Keratinocyte (primary cell): ENCODE measurements at regions not wholly inside any gene's neighbourhood (a gene's known extent, or its start where the extent isn't known, plus 50 kb on each side); places are given as distances from the start of the nearest gene placed in this dataset.

Experiments used
- DNase-seq: peaks from one replicate; pipeline ENCODE4 v3.0.0-alpha.2; 2011; ENCODE audit warnings: low read depth, missing footprints, low spot score
- FAIRE-seq: peaks from 2 replicates; lab custom pipeline; 2011; peaks lifted over from hg19 to GRCh38; lab: Jason Lieb, UNC
- H2AFZ ChIP-seq: 2 replicates; pipeline ENCODE4 v1.6.0; 2012; ENCODE audit warnings: low read length, control low read depth, inconsistent platforms; ENCODE audit not compliant: control insufficient read depth
- H3K27ac ChIP-seq: 2 replicates; pipeline ENCODE4 v1.5.1; 2011; ENCODE audit warnings: low read length; ENCODE audit not compliant: control insufficient read depth, insufficient read depth
- H3K27me3 ChIP-seq: 3 replicates; pipeline ENCODE4 v1.6.0; 2011; ENCODE audit warnings: low read length; ENCODE audit not compliant: control insufficient read depth, insufficient read depth; ENCODE audit errors: extremely low read depth
- H3K36me3 ChIP-seq, 2 experiments: 2 replicates in 1 of 2; 3 replicates in 1 of 2; pipeline ENCODE4 v1.5.1; 2011; ENCODE audit warnings: low read length in 2 of 2, mild to moderate bottlenecking in 1 of 2; ENCODE audit not compliant: control insufficient read depth in 2 of 2, insufficient read depth in 2 of 2; ENCODE audit errors: extremely low read depth in 1 of 2
- H3K4me1 ChIP-seq: 3 replicates; pipeline ENCODE4 v1.5.1; 2011; ENCODE audit warnings: low read length; ENCODE audit not compliant: control insufficient read depth, insufficient read depth; ENCODE audit errors: extremely low read depth
- H3K4me2 ChIP-seq: 3 replicates; pipeline ENCODE4 v1.6.0; 2011; ENCODE audit warnings: low read depth, low read length; ENCODE audit not compliant: control insufficient read depth, insufficient read depth; ENCODE audit errors: extremely low read depth
- H3K4me3 ChIP-seq, 3 experiments: fragments of 200-600 bp in 1 of 3; sonication (generic) in 1 of 3; 2 replicates in 2 of 3; 3 replicates in 1 of 3; pipeline ENCODE4 v1.5.1; 2011 to 2016; ENCODE audit warnings: low read length in 3 of 3, mild to moderate bottlenecking in 3 of 3, control low read depth in 2 of 3, inconsistent platforms in 1 of 3, low read depth in 1 of 3, mixed read lengths in 1 of 3, mixed run types in 1 of 3, moderate library complexity in 1 of 3; ENCODE audit not compliant: control insufficient read depth in 2 of 3, insufficient read depth in 2 of 3; ENCODE audit errors: extremely low read depth in 1 of 3
- H3K79me2 ChIP-seq: 2 replicates; pipeline ENCODE4 v1.6.0; 2012; ENCODE audit warnings: low read length; ENCODE audit not compliant: control insufficient read depth, insufficient read depth
- H3K9ac ChIP-seq: 3 replicates; pipeline ENCODE4 v1.6.0; 2011; ENCODE audit warnings: low read length; ENCODE audit not compliant: control insufficient read depth, insufficient read depth; ENCODE audit errors: extremely low read depth
- H3K9me1 ChIP-seq: 3 replicates; pipeline ENCODE4 v1.6.0; 2011; ENCODE audit warnings: low read length; ENCODE audit not compliant: control insufficient read depth, insufficient read depth; ENCODE audit errors: extremely low read depth
- H3K9me3 ChIP-seq: 2 replicates; pipeline ENCODE4 v1.5.1; 2012; ENCODE audit warnings: low read depth, low read length; ENCODE audit not compliant: control insufficient read depth
- H4K20me1 ChIP-seq: 3 replicates; pipeline ENCODE4 v1.6.0; 2011; ENCODE audit warnings: low read length; ENCODE audit not compliant: control insufficient read depth, insufficient read depth; ENCODE audit errors: extremely low read depth
- EZH2 ChIP-seq: IDR thresholded peaks from one replicate; pipeline ENCODE4 v1.6.1; 2012; ENCODE audit warnings: inconsistent platforms, mild to moderate bottlenecking, low read length, moderate library complexity
- dilution Hi-C: fragments of 300-500 bp; cut with MboI; formaldehyde crosslinking; loops from one replicate; pipeline ENCODE4 v1.7.0; 2020; ENCODE audit warnings: low sequenced_read_pairs; ENCODE audit not compliant: extremely low pct_ligation_motif_present
- TF ChIP-seq, protein P1 (sequence below), 3 experiments: IDR thresholded peaks in 1 of 3; conservative IDR thresholded peaks in 1 of 3; optimal IDR thresholded peaks in 1 of 3; 2 replicates in 2 of 3; 3 replicates in 1 of 3; pipeline versions ENCODE3 to v1.5.1; 2011; ENCODE audit warnings: low read length in 3 of 3, mild to moderate bottlenecking in 3 of 3, moderate library complexity in 2 of 3, control low read depth in 1 of 3, inconsistent platforms in 1 of 3; ENCODE audit not compliant: insufficient read depth in 2 of 3; ENCODE audit errors: extremely low read depth in 1 of 3

DNA sequence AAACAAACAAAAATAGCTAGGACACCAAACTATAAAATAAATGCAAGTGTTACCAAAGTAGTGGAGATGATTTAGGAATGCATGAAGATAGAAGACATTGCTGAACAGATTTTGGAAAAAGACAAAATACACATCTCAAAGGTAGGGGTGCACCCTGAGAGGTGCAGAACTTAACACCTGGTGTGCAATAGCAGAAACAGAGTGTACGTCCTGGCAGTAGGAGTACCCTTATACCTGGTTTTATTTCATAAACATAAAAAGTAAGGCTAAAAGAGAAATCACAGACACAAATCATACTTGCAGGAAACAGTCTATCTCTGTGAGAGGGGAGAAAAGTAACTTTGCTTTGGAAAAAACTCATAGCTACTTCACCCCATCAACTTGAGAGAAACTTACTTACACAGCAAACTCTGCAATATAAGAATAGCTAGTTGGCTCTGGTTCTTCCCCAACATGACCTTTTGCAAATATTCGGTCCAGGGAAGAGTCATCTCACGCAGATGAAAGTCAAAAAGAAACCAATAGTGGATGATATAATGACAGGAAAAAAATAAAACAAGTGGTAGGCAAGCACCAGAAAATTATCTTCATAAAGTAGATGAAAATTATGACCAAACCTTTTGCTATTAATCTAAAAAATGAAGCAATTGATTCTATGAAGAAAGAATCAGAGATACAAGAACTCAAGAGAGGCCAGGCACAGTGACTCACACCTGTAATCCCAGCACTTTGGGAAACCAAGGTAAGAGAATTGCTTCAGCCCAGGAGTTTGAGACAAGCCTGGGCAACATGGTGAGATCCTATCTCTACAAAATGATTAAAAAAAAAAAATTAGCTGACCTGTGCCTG is 108.9 kb upstream of the BNIP2 start:
- dilution Hi-C loops = no loop called here
- H3K27ac ChIP-seq = no peak overlapping the region
- no peaks in the 10 kb centered on the region for H3K79me2 ChIP-seq
- H3K9ac ChIP-seq = no peak overlapping the region
- TF ChIP-seq EZH2 = no peak
- TF ChIP-seq, protein P1, sequence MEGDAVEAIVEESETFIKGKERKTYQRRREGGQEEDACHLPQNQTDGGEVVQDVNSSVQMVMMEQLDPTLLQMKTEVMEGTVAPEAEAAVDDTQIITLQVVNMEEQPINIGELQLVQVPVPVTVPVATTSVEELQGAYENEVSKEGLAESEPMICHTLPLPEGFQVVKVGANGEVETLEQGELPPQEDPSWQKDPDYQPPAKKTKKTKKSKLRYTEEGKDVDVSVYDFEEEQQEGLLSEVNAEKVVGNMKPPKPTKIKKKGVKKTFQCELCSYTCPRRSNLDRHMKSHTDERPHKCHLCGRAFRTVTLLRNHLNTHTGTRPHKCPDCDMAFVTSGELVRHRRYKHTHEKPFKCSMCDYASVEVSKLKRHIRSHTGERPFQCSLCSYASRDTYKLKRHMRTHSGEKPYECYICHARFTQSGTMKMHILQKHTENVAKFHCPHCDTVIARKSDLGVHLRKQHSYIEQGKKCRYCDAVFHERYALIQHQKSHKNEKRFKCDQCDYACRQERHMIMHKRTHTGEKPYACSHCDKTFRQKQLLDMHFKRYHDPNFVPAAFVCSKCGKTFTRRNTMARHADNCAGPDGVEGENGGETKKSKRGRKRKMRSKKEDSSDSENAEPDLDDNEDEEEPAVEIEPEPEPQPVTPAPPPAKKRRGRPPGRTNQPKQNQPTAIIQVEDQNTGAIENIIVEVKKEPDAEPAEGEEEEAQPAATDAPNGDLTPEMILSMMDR (optimal IDR thresholded peaks at IDR 0.05 in 1 of 3, IDR thresholded peaks at IDR 0.05 in 1 of 3, conservative IDR thresholded peaks at IDR 0.05 in 1 of 3; ENCODE audit: extremely low read depth in 1 of 3, insufficient read depth in 2 of 3, low read length in 3 of 3) = no peak
- H3K4me1 ChIP-seq = no peaks in the 10 kb centered on the region
- no peaks in the 10 kb centered on the region for H3K9me3 ChIP-seq
- H3K4me3 ChIP-seq = no peak overlapping the region
- H3K27me3 ChIP-seq = peaks cover 13% of the 10 kb centered on the region
- H4K20me1 ChIP-seq = no peaks in the 10 kb centered on the region
- no peak for DNase-seq
- FAIRE-seq = peak; percentile 61
- no peaks in the 10 kb centered on the region for H3K9me1 ChIP-seq
- no peak overlapping the region for H3K4me2 ChIP-seq
- no peak overlapping the region for H2AFZ ChIP-seq
- no peaks in the 10 kb centered on the region for H3K36me3 ChIP-seq

DNA sequence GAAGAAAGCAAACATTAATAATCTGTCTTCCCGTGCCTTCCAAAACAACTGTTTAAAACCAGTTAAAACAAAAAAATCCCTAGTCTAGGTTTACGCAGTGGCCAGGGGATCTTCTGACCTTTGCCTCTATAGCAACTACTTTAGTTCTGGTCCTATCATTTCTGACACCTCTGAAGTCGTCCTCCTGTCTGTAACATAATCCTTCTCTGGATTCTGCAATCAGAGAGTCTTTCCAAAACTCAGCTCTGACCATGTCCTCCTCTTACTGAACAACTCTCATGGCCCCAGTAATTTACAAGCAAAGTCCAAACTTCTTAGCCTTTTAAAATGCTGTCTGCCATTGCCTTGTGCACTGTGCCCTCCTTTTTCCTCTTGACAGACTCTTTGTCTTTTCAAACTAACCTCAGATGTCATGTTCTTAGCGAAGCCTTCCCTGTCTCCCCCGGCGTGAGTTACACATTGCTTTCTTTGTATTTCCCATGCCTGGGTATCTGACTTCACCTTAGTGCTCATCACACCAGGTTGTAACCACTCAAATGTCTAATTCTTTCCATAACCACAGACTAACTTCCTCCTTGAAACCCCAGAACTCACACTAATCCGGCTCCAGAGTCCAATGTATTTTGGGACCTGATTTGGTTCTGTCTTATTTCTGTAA is 105.2 kb upstream of the BNIP2 start:
- dilution Hi-C loops = no loop called here
- DNase-seq = no peak

More for the DNA sequence above, 105.2 kb upstream of the BNIP2 start:
- FAIRE-seq = no peak
- no peaks in the 10 kb centered on the region for H3K79me2 ChIP-seq
- no peak overlapping the region for H3K4me2 ChIP-seq
- no peak overlapping the region for H3K9ac ChIP-seq
- H2AFZ ChIP-seq = no peak overlapping the region
- TF ChIP-seq, protein P1 (optimal IDR thresholded peaks at IDR 0.05 in 1 of 3, IDR thresholded peaks at IDR 0.05 in 1 of 3, conservative IDR thresholded peaks at IDR 0.05 in 1 of 3; ENCODE audit: extremely low read depth in 1 of 3, insufficient read depth in 2 of 3, low read length in 3 of 3) = no peak
- TF ChIP-seq EZH2 = no peak
- H3K4me1 ChIP-seq = no peaks in the 10 kb centered on the region
- no peaks in the 10 kb centered on the region for H4K20me1 ChIP-seq
- peaks cover 13% of the 10 kb centered on the region for H3K27me3 ChIP-seq
- no peaks in the 10 kb centered on the region for H3K36me3 ChIP-seq
- no peak overlapping the region for H3K27ac ChIP-seq
- no peaks in the 10 kb centered on the region for H3K9me3 ChIP-seq
- H3K4me3 ChIP-seq = no peak overlapping the region
- H3K9me1 ChIP-seq = no peaks in the 10 kb centered on the region
